GM20000 (cell line): ENCODE measurements at regions not wholly inside any gene's neighbourhood (a gene's known extent, or its start where the extent isn't known, plus 50 kb on each side); places are given as distances from the start of the nearest gene placed in this dataset.
"Not testable (repeated sequence)": the region's sequence is repeated elsewhere in the genome, so short reads cannot be mapped to it uniquely, and the experiment has no call there.

Source experiments
- DNase-seq: peaks from one replicate; pipeline ENCODE4 v3.0.0; 2012; ENCODE audit warnings: low spot score
- TF ChIP-seq, protein P1 (sequence below): IDR thresholded peaks from 2 replicates; pipeline ENCODE4 v1.5.1; 2012; ENCODE audit warnings: mild to moderate bottlenecking, control low read depth; ENCODE audit errors: extremely low read depth, missing control alignments

DNA sequence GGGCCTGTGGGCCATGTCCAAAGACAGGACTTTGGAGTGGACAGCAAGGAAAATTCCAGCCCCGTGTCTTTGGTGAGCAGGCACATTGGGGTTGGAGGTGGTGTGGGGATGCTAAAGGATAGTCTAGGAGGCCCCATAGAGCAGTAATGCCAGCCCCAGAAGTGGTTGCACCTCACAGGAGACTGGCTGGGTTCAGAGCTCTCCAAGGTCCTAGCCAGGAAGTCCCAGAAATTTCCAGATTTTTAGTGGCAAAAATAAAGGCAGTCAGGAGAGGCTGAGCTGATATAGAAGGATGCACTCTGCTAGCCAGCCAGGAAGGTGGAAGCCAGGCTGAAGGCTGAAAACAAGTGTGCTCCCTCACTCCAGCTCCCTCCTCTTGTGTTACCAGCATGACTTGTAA lies 144.0 kb upstream of the KCND3 start:
- TF ChIP-seq, protein P1, sequence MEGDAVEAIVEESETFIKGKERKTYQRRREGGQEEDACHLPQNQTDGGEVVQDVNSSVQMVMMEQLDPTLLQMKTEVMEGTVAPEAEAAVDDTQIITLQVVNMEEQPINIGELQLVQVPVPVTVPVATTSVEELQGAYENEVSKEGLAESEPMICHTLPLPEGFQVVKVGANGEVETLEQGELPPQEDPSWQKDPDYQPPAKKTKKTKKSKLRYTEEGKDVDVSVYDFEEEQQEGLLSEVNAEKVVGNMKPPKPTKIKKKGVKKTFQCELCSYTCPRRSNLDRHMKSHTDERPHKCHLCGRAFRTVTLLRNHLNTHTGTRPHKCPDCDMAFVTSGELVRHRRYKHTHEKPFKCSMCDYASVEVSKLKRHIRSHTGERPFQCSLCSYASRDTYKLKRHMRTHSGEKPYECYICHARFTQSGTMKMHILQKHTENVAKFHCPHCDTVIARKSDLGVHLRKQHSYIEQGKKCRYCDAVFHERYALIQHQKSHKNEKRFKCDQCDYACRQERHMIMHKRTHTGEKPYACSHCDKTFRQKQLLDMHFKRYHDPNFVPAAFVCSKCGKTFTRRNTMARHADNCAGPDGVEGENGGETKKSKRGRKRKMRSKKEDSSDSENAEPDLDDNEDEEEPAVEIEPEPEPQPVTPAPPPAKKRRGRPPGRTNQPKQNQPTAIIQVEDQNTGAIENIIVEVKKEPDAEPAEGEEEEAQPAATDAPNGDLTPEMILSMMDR, result no peak
- DNase-seq, result no peak

DNA sequence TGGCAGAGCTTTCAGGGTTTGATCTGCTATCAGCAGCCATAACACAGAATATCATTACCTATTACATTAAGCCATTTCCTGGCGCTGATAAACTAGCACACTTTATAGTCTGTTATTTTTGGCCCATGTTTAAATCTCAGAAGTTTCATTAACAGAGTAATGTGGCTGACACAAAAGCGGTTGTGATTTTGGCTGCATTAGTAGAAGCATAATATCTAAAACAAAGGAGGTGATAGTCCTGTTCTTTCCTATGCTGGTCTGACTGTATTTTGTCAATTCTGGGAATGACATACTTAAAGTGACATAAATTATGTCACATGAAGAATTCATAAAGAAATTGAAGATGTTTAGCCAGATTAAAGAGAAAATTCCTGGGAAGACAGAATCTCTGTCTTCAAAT lies 151.3 kb upstream of the KCND3 start:
- no peak for DNase-seq
- TF ChIP-seq, protein P1, result no peak

DNA sequence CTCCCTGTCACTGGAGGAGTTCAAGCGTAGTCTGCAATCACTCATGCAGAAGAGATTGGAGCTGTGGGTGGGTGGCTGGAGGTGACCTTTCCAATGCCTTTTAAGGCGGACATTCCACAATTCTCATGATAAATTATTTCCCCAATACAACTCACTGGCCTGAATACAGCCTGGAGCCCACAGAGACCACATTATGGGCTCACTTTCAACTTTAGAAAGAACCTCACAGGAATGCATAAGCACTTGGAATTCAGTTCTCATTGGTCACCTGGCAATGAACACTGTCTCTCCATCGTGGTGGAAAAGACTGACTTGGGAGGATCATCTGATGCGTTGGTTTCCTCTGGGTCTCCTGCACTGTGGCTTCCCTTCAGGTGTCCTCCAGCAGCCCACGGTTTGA lies 151.8 kb upstream of the KCND3 start:
- TF ChIP-seq, protein P1, result no peak
- DNase-seq, result no peak

DNA sequence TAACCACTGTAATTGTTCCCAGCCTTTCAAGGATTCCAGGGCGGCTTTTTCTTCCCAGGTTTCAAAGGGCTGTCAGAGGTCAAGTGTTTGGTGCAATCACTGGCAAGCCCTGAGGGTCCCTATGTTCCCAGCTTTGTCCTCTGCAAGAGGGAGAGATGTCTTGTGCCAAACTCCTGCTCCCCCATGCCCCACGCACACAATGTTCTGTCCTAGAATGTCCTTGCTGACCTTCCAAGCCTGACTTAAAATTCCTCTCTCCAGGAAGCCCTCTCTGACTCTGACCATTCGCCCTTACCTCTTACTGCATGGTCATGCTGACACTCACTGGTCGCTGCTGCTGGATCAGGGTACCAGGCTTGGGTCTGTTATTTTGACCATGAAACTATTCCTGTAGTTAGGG lies 152.5 kb upstream of the KCND3 start:
- TF ChIP-seq, protein P1, result no peak
- no peak for DNase-seq

DNA sequence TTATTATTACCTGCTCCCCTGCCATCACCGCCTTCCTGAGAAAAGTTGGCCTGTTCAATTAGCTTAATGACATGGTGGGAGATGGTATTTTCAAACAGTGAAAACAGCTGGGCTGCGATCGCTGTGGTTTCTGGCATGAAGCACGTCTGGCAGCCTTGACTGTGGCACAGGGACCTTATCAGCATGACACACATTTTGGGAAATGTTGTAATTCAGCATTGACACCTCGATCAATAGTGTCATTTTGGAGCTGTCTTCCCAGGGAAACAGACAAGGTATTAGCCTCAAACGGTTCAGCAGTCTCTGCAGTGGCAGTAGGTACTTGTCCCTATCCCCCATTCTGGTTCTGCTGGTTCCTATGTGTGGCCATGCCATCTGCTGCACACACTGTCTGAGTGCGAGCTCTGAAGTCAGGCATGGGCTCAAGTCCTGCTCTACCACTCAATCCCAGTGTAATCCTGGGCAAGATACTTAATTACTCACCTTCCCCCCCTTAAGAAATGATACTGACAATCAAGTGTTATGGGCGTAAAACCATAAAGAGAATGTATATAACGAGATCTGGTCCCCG lies 154.5 kb upstream of the KCND3 start:
- TF ChIP-seq, protein P1, result no peak
- DNase-seq, result no peak

DNA sequence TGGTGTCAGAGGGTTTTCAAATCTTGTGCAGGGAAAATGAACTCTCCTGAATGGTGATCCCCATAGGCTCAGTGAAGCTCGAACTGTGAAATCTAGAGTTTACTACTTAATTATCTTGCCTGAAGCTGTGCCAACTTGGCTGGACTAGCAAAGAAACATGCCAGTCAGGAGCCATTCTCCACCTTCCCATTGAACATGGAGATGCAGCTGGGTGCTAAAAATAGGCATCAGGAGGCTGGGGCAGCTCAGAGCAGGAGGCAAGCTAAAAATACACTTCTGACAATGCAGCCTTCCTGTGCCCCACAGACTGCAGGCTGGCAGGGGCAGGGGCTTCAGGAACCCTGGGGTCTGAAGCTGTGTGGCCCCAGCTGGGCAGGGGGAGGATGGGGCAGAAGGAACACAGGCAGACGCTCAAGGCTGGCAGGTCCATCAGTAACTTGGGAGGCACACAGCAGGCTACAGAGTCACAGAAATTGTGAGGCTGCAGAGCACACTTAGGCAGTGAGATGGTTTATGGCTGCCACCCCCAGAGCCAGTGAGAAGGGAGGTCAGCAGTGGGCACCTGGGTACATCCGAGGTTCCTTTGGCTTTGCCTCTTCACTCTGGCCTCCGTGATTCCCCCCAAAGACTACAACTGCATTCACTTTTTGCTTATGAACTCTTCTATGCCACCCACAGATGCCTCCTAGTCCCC lies 155.4 kb upstream of the KCND3 start:
- DNase-seq, result no peak

DNA sequence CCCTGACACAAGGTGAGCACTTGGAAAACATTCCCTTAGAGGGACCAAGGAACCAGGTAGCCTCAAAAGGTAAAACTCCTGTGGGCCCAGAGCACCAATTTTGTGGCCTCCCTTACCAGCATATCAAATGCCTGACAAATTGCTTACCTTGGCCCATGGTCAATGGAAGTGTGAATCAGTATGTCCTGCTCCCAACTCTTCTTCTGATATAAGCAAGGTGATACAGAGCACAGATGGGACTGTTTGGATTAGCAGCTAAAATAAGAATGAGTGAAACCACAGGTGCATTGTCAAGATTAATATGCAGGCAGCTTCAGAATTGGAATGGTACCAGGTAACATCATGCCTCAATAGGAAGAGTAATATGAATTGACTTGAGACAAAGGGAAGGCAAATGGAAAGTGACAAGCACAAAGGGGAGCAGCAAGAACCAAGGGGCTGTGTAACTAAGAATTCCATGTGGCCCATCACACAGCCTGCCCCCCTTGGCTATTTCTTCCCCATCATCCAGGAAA lies 156.8 kb upstream of the KCND3 start:
- no peak for DNase-seq
- TF ChIP-seq, protein P1, result no peak

More for the DNA sequence above, 155.4 kb upstream of the KCND3 start:
- TF ChIP-seq, protein P1, result no peak

DNA sequence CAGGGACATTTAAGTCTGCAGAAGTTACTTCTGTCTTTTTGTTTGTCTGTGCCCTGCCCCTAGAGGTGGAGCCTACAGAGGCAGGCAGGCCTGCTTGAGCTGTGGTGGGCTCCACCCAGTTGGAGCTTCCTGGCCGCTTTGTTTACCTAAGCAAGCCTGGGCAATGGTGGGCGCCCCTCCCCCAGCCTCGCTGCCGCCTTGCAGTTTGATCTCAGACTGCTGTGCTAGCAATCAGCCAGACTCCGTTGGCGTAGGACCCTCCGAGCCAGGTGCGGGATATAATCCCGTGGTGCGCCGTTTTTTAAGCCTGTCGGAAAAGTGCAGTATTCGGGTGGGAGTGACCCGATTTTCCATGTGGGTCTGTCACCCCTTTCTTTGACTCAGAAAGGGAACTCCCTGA lies 170.7 kb upstream of the KCND3 start:
- not testable (repeated sequence) for DNase-seq
